ENCODE measurements at regions not wholly inside any gene's neighbourhood (a gene's known extent, or its start where the extent isn't known, plus 50 kb on each side); places are given as distances from the start of the nearest gene placed in this dataset.

GRCh38 chr14:105665247-105665950, 139.0 kb downstream of the TMEM121 start:
- CTCF ChIA-PET (ENCODE audit: partially characterized antibody) = no interaction called here
- H2AK5ac ChIP-seq (ENCODE audit: low read depth, low read length) = no peak overlapping the region
- H3K27me3 ChIP-seq (replicated peaks in 1 of 4; ENCODE audit: control insufficient read depth in 3 of 4, extremely low read depth in 1 of 4, insufficient read depth in 3 of 4, low read length in 3 of 4) = no peaks in the 10 kb centered on the region
- POLR2A ChIA-PET (ENCODE audit: partially characterized antibody) = no interaction called here
- H3K4ac ChIP-seq (replicated peaks; ENCODE audit: insufficient read length, low read depth, low read length) = no peak overlapping the region
- H2BK5ac ChIP-seq (ENCODE audit: low read depth, low read length) = no peak overlapping the region
- H2AFZ ChIP-seq (ENCODE audit: low read length) = no peak overlapping the region
- DNase-seq (ENCODE audit: low read depth in 1 of 2, low spot score in 2 of 2) (no peak), FAIRE-seq (no peak)
- no peaks in the 10 kb centered on the region for H4K20me1 ChIP-seq (replicated peaks in 1 of 2; ENCODE audit: control insufficient read depth in 1 of 2, insufficient read depth in 2 of 2, low read length in 2 of 2)
- H3K9me3 ChIP-seq (ENCODE audit: insufficient read depth in 2 of 2, low read depth in 1 of 2, low read length in 1 of 2) = peaks cover 19 to 86% of the 10 kb centered on the region in 2 experiments
- H2BK120ac ChIP-seq (replicated peaks; ENCODE audit: low read depth, low read length) = no peak overlapping the region
- H3K14ac ChIP-seq (ENCODE audit: insufficient read length) = no peak overlapping the region
- no peak overlapping the region for H3K9ac ChIP-seq (replicated peaks in 1 of 4; ENCODE audit: extremely low read depth in 1 of 4, low read depth in 3 of 4, low read length in 3 of 4)
- no peak overlapping the region for H3K27ac ChIP-seq (ENCODE audit: low read depth, low read length)
- H2BK15ac ChIP-seq (ENCODE audit: low read length) = no peak overlapping the region
- H3K4me3 ChIP-seq (ENCODE audit: extremely low read depth in 1 of 4, insufficient read depth in 2 of 4, low read depth in 3 of 4, low read length in 4 of 4) = no peak overlapping the region
- H3K23ac ChIP-seq (ENCODE audit: insufficient read length) = no peak overlapping the region
- TF ChIP-seq, protein P1, sequence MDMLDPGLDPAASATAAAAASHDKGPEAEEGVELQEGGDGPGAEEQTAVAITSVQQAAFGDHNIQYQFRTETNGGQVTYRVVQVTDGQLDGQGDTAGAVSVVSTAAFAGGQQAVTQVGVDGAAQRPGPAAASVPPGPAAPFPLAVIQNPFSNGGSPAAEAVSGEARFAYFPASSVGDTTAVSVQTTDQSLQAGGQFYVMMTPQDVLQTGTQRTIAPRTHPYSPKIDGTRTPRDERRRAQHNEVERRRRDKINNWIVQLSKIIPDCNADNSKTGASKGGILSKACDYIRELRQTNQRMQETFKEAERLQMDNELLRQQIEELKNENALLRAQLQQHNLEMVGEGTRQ (IDR thresholded peaks at IDR 0.05; ENCODE audit: low read length) = no peak
- TF ChIP-seq EZH2 (IDR thresholded peaks at IDR 0.05; ENCODE audit: low read depth, low read length, severe bottlenecking) (no peak), CREB1 (IDR thresholded peaks at IDR 0.05) (no peak), SIN3A (conservative IDR thresholded peaks at IDR 0.05 in 1 of 2, IDR thresholded peaks at IDR 0.05 in 1 of 2; ENCODE audit: low read depth in 1 of 2, low read length in 2 of 2) (no peak)
- WGBS, 2 experiments (ENCODE audit: extremely low coverage in 1 of 2, insufficient coverage in 1 of 2, insufficient read length in 1 of 2, insufficient replicate concordance in 2 of 2, low coverage in 1 of 2, low lambda C conversion rate in 2 of 2, missing lambda C conversion rate in 1 of 2) = 64% methylated on average over 2 of the region's 9 CpGs; no CpG with 5 or more reads in 1 of the 2 experiments
- H4K5ac ChIP-seq (ENCODE audit: insufficient read length, low read depth, low read length) = no peak overlapping the region
- no peak overlapping the region for H3K4me2 ChIP-seq (ENCODE audit: insufficient read depth in 1 of 2, low read depth in 2 of 2, low read length in 2 of 2)
- no peaks in the 10 kb centered on the region for H3K4me1 ChIP-seq (replicated peaks in 1 of 4; ENCODE audit: control insufficient read depth in 3 of 4, insufficient read depth in 4 of 4, low read length in 3 of 4)
- no peak overlapping the region for H2BK20ac ChIP-seq (ENCODE audit: low read length)
- H4K8ac ChIP-seq (ENCODE audit: extremely low read depth, insufficient read depth, low read length) = no peak overlapping the region; the same call in 1 of the 2 replicates
- H3K79me2 ChIP-seq (ENCODE audit: control insufficient read depth in 1 of 2, insufficient read depth in 2 of 2, low read length in 2 of 2) = no peaks in the 10 kb centered on the region
- no peak overlapping the region for H2BK12ac ChIP-seq (ENCODE audit: low read depth, low read length)
- no peaks in the 10 kb centered on the region for H3K79me1 ChIP-seq (ENCODE audit: low read depth, low read length)
- no peak overlapping the region for H3K56ac ChIP-seq (replicated peaks; ENCODE audit: insufficient read length, low read depth, low read length)
- H3K18ac ChIP-seq (ENCODE audit: extremely low read depth, low read length) = no peak overlapping the region
- no peak overlapping the region for H4K91ac ChIP-seq (replicated peaks; ENCODE audit: insufficient read length, low read length)
- peaks cover 6% of the 10 kb centered on the region; the same call in 1 of the 2 replicates for H3K23me2 ChIP-seq (ENCODE audit: low read depth, low read length)
- no peaks in the 10 kb centered on the region; a peak in 2 of 8 replicates for H3K36me3 ChIP-seq (ENCODE audit: control insufficient read depth in 2 of 4, insufficient read depth in 4 of 4, low read length in 3 of 4)

Measured in H1 (cell line).